BLaER1 (cell line): ENCODE measurements at regions not wholly inside any gene's neighbourhood (a gene's known extent, or its start where the extent isn't known, plus 50 kb on each side); places are given as distances from the start of the nearest gene placed in this dataset.
"Not testable (repeated sequence)": the region's sequence is repeated elsewhere in the genome, so short reads cannot be mapped to it uniquely, and the experiment has no call there.

Source experiments
- H3K27ac ChIP-seq: shearing (Covaris generic); formaldehyde crosslinking; 2 replicates; pipeline ENCODE4 v1.8.1; 2022
- H3K27me3 ChIP-seq: shearing (Covaris generic); formaldehyde crosslinking; 2 replicates; pipeline ENCODE4 v1.8.1; 2022
- H3K36me3 ChIP-seq: shearing (Covaris generic); formaldehyde crosslinking; 2 replicates; pipeline ENCODE4 v1.8.1; 2022
- H3K4me1 ChIP-seq: shearing (Covaris generic); formaldehyde crosslinking; 2 replicates; pipeline ENCODE4 v1.8.1; 2022
- H3K4me2 ChIP-seq: shearing (Covaris generic); formaldehyde crosslinking; 2 replicates; pipeline ENCODE4 v1.8.1; 2022
- H3K4me3 ChIP-seq: shearing (Covaris generic); formaldehyde crosslinking; 2 replicates; pipeline ENCODE4 v1.8.1; 2022
- H3K9ac ChIP-seq: shearing (Covaris generic); formaldehyde crosslinking; 2 replicates; pipeline ENCODE4 v1.8.1; 2022
- H3K9me3 ChIP-seq: shearing (Covaris generic); formaldehyde crosslinking; 2 replicates; pipeline ENCODE4 v1.8.1; 2022
- H4K20me1 ChIP-seq: shearing (Covaris generic); formaldehyde crosslinking; 2 replicates; pipeline ENCODE4 v1.8.1; 2022
- Cebpa-rat ChIP-seq: shearing (Covaris generic); IDR thresholded peaks from 2 replicates; pipeline ENCODE4 v1.8.1; 2022

GRCh38 chr9:87039809-87040392 lies 92.6 kb upstream of the GAS1 start:
- Histone ChIP-seq H3K9me3 (no peaks in the 10 kb centered on the region), H4K20me1 (no peaks in the 10 kb centered on the region), H3K4me1 (no peaks in the 10 kb centered on the region), H3K36me3 (no peaks in the 10 kb centered on the region), H3K4me3 (no peak overlapping the region), H3K27me3 (no peaks in the 10 kb centered on the region), H3K27ac (no peak overlapping the region), H3K9ac (no peak overlapping the region), H3K4me2 (no peak overlapping the region)
- no peak for TF ChIP-seq Cebpa-rat

- Histone ChIP-seq H3K4me3 (no peak overlapping the region), H4K20me1 (no peaks in the 10 kb centered on the region), H3K9me3 (no peaks in the 10 kb centered on the region), H3K9ac (no peak overlapping the region), H3K36me3 (no peaks in the 10 kb centered on the region), H3K4me1 (no peaks in the 10 kb centered on the region), H3K27me3 (no peaks in the 10 kb centered on the region), H3K4me2 (no peak overlapping the region), H3K27ac (no peak overlapping the region)
- TF ChIP-seq Cebpa-rat: no peak
Measured at GRCh38 chr9:87040410-87041009, 93.2 kb upstream of the GAS1 start.

DNA sequence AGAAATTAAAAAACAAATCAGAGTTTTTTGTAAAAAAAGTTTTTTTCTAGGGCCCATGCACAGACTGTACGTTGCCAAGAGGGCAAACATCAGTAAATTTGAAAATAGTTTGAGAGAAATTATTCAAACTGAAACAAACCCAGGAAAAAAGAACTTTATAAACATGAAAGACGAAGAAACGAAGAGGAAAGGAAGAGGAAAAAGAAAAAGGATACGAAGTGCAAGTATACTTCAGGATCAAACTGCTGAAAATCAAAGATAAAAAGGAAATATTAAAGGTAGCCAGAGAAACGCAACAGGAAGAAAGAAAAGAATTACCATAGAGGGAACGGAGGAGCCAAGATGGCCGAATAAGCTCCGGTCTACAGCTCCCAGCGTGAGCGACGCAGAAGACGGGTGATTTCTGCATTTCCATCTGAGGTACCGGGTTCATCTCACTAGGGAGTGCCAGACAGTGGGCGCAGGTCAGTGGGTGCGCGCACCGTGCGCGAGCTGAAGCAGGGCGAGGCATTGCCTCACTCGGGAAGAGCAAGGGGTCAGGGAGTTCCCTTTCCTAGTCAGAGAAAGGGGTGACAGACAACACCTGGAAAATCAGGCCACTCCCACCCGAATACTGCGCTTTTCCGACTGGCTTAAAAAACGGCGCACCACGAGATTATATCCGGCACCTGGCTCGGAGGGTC lies 94.4 kb upstream of the GAS1 start:
- H4K20me1 ChIP-seq, H3K27me3 ChIP-seq, H3K4me2 ChIP-seq, H3K36me3 ChIP-seq, H3K4me3 ChIP-seq, H3K9ac ChIP-seq, H3K9me3 ChIP-seq, H3K27ac ChIP-seq, H3K4me1 ChIP-seq: not testable (repeated sequence)

- not testable (repeated sequence) for H3K4me2 ChIP-seq, H3K4me3 ChIP-seq, H3K36me3 ChIP-seq, H3K27me3 ChIP-seq, H4K20me1 ChIP-seq, H3K4me1 ChIP-seq, H3K27ac ChIP-seq, H3K9ac ChIP-seq, H3K9me3 ChIP-seq
Measured at GRCh38 chr9:87049929-87050608, 102.8 kb upstream of the GAS1 start.

- H3K4me1 ChIP-seq: no peaks in the 10 kb centered on the region
- no peak overlapping the region for H3K4me2 ChIP-seq
- TF ChIP-seq Cebpa-rat: no peak
Measured at GRCh38 chr9:87054999-87055686, 107.8 kb upstream of the GAS1 start.

DNA sequence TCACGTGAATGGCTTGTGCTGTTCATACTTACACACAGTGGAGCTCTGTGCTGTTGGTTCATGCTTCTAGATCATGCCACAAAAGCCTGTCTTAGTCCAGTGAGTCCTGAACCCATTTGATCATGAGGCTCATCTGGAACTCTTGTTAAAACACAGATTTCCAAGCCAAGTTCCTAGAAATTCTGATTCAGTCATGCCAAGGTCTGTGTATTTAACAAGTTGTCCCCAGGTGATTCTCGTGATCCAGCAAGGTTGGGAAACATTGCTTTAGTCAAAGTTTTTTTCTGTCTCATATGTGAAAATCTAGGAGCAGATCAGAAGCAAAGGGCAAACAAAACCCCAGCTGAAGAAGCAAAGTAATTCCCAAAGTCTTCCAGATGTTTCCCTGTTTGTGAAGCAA lies 112.5 kb upstream of the GAS1 start:
- Histone ChIP-seq H3K27me3 (no peaks in the 10 kb centered on the region), H3K4me1 (no peaks in the 10 kb centered on the region), H3K4me3 (no peak overlapping the region), H4K20me1 (no peaks in the 10 kb centered on the region), H3K4me2 (no peak overlapping the region), H3K9me3 (no peaks in the 10 kb centered on the region), H3K27ac (no peak overlapping the region), H3K9ac (no peak overlapping the region), H3K36me3 (no peaks in the 10 kb centered on the region)
- TF ChIP-seq Cebpa-rat: no peak

More at GRCh38 chr9:87054999-87055686, 107.8 kb upstream of the GAS1 start:
- Histone ChIP-seq H4K20me1 (no peaks in the 10 kb centered on the region), H3K27ac (no peak overlapping the region), H3K4me3 (no peak overlapping the region), H3K9ac (no peak overlapping the region), H3K36me3 (no peaks in the 10 kb centered on the region), H3K9me3 (no peaks in the 10 kb centered on the region), H3K27me3 (no peaks in the 10 kb centered on the region)

DNA sequence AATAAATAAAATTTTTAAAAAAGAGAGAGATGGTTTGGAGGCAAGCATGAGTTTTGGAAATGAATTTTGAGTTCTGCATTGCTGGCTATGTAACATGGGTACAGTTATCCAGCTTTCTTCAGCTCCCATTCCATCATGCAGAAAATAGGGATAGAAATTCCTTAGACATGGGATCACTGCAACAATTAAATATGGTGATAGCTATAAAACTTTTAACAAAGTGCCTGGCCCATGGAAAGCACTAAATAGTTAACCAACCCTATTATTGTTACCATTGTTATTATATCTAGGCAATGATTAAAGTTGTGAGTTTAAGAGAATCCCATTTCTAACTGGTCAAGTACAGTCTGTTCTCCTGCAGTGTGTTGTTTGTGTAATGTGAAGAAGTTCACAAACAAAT lies 115.4 kb upstream of the GAS1 start:
- H3K9ac ChIP-seq: no peak overlapping the region
- no peak overlapping the region for H3K4me3 ChIP-seq
- TF ChIP-seq Cebpa-rat: no peak

GRCh38 chr9:87063246-87063645 lies 115.9 kb upstream of the GAS1 start:
- no peak for TF ChIP-seq Cebpa-rat
- Histone ChIP-seq H3K4me2 (no peak overlapping the region), H3K27me3 (no peaks in the 10 kb centered on the region)

More for the DNA sequence above, 115.4 kb upstream of the GAS1 start:
- Histone ChIP-seq H3K4me1 (no peaks in the 10 kb centered on the region), H3K27me3 (no peaks in the 10 kb centered on the region), H3K9me3 (no peaks in the 10 kb centered on the region), H3K36me3 (no peaks in the 10 kb centered on the region), H3K27ac (no peak overlapping the region), H4K20me1 (no peaks in the 10 kb centered on the region), H3K4me2 (no peak overlapping the region)

DNA sequence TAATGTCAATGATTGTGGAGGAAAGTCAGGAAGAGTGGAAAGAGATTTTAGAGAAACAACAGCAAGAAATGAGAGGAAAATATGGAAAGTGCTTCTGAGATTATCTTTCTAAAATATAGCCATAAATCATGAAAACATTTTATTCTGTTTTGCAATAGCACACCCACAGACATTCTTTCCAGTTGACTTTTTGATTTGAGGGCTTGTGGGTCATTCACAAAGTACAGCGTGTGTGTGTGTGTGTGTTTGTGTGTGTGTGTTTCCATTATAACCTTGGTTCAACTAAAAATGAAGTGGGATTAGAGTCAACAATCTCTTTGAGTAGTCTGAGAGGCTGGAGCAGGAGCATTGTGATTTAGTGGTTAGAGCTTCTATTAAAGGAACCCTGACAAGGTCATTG lies 116.6 kb upstream of the GAS1 start:
- Histone ChIP-seq H3K36me3 (no peaks in the 10 kb centered on the region), H3K4me3 (no peak overlapping the region), H3K9me3 (no peaks in the 10 kb centered on the region), H3K27me3 (no peaks in the 10 kb centered on the region), H3K27ac (no peak overlapping the region), H4K20me1 (no peaks in the 10 kb centered on the region), H3K4me1 (no peaks in the 10 kb centered on the region), H3K9ac (no peak overlapping the region), H3K4me2 (no peak overlapping the region)
- TF ChIP-seq Cebpa-rat: no peak

More at GRCh38 chr9:87063246-87063645, 115.9 kb upstream of the GAS1 start:
- no peaks in the 10 kb centered on the region for H3K36me3 ChIP-seq
- no peaks in the 10 kb centered on the region for H4K20me1 ChIP-seq
- H3K9me3 ChIP-seq: no peaks in the 10 kb centered on the region
- no peak overlapping the region for H3K4me3 ChIP-seq
- no peaks in the 10 kb centered on the region for H3K4me1 ChIP-seq
- H3K9ac ChIP-seq: no peak overlapping the region
- no peak overlapping the region for H3K27ac ChIP-seq

- H3K27ac ChIP-seq: no peak overlapping the region
- no peaks in the 10 kb centered on the region for H3K9me3 ChIP-seq
- no peaks in the 10 kb centered on the region for H4K20me1 ChIP-seq
- H3K4me1 ChIP-seq: no peaks in the 10 kb centered on the region
- H3K27me3 ChIP-seq: no peaks in the 10 kb centered on the region
- no peak overlapping the region for H3K9ac ChIP-seq
- no peak overlapping the region for H3K4me2 ChIP-seq
- no peak for TF ChIP-seq Cebpa-rat
- no peak overlapping the region for H3K4me3 ChIP-seq
- no peaks in the 10 kb centered on the region for H3K36me3 ChIP-seq
Measured at GRCh38 chr9:87064311-87064710, 117.0 kb upstream of the GAS1 start.
